ENCODE measurements at regions not wholly inside any gene's neighbourhood (a gene's known extent, or its start where the extent isn't known, plus 50 kb on each side); places are given as distances from the start of the nearest gene placed in this dataset.
"Not testable (repeated sequence)": the region's sequence is repeated elsewhere in the genome, so short reads cannot be mapped to it uniquely, and the experiment has no call there.

- DNase-seq (ENCODE audit: low spot score): no peak
These were observed 81.1 kb upstream of the RORB start for GRCh38 chr9:74415995-74416394.

- DNase-seq (ENCODE audit: low spot score): not testable (repeated sequence)
These were observed 72.6 kb upstream of the RORB start for GRCh38 chr9:74424488-74424887.

GRCh38 chr9:74431467-74431866 is 65.7 kb upstream of the RORB start:
- no peak for DNase-seq (ENCODE audit: low spot score)

- DNase-seq (ENCODE audit: low spot score): no peak
These were observed 53.9 kb upstream of the RORB start for GRCh38 chr9:74443036-74443750.

- peak; percentile 1 for DNase-seq (ENCODE audit: low spot score)
These were observed 52.8 kb upstream of the RORB start for GRCh38 chr9:74444369-74444768.

Measured in umbilical cord (tissue), 1 donor.